ENCODE measurements at regions not wholly inside any gene's neighbourhood (a gene's known extent, or its start where the extent isn't known, plus 50 kb on each side); places are given as distances from the start of the nearest gene placed in this dataset.

DNA sequence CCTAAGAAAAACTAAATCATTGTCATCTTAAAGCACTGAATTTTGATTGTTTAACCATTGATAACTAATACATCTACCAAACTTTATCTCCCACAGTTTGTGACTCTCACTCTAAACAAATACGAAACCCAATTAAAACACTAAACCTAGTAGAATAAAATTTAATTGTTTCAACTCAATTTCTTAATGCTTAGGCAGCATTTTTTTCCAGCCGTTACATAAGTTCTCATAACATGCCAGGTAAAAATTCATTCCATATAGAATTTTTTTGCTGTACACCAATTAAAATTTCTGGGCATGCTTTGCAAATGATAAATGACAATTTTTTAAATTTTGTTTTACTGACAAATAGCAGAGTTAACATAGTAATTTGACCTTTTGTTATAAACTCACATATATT is 658.2 kb upstream of the FLRT2 start:
- TF ChIP-seq NFRKB (IDR thresholded peaks at IDR 0.05), result no peak
- TF ChIP-seq L3MBTL2 (conservative IDR thresholded peaks at IDR 0.05), result no peak
- TF ChIP-seq, protein P1, sequence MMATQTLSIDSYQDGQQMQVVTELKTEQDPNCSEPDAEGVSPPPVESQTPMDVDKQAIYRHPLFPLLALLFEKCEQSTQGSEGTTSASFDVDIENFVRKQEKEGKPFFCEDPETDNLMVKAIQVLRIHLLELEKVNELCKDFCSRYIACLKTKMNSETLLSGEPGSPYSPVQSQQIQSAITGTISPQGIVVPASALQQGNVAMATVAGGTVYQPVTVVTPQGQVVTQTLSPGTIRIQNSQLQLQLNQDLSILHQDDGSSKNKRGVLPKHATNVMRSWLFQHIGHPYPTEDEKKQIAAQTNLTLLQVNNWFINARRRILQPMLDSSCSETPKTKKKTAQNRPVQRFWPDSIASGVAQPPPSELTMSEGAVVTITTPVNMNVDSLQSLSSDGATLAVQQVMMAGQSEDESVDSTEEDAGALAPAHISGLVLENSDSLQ (IDR thresholded peaks at IDR 0.05), result no peak
- TF ChIP-seq BHLHE40 (IDR thresholded peaks at IDR 0.05; ENCODE audit: borderline replicate concordance), result no peak
- TF ChIP-seq FOXK2 (IDR thresholded peaks at IDR 0.05), result no peak
- TF ChIP-seq LEF1 (IDR thresholded peaks at IDR 0.05; ENCODE audit: borderline replicate concordance), result no peak
- TF ChIP-seq CTBP1 (IDR thresholded peaks at IDR 0.05; ENCODE audit: borderline replicate concordance), result no peak
- TF ChIP-seq HDGF (IDR thresholded peaks at IDR 0.05; ENCODE audit: borderline replicate concordance), result no peak
- no peak for TF ChIP-seq FOXM1 (IDR thresholded peaks at IDR 0.05; ENCODE audit: borderline replicate concordance)
- no peak for TF ChIP-seq ZNF384 (IDR thresholded peaks at IDR 0.05)
- TF ChIP-seq SP1 (IDR thresholded peaks at IDR 0.05), result no peak
- no peak for TF ChIP-seq FOXA1 (IDR thresholded peaks at IDR 0.05)
